GM12878 (cell line): ENCODE measurements at regions not wholly inside any gene's neighbourhood (a gene's known extent, or its start where the extent isn't known, plus 50 kb on each side); places are given as distances from the start of the nearest gene placed in this dataset.

Experiments
- ATAC-seq: fragments of 200-7000 bp; cut with Tn5 transposase; 3 replicates; pipeline ENCODE4 v1.9.1; 2020; ENCODE audit warnings: mild to moderate bottlenecking, moderate library complexity
- BruUV-seq: library from RNA; stranded (reverse); fragments of 400-500 nt; replicated peaks from 2 replicates; lab custom pipeline; 2021; lab: Mats Ljungman, UMichigan
- CTCF ChIA-PET: fragments of 300-600 bp; sonication (Branson Sonifier 250); formaldehyde crosslinking; extraction: SDS; loops from one replicate; lab custom pipeline; 2021; ENCODE audit warnings: inconsistent platforms; lab: Yijun Ruan, JAX
- POLR2A ChIA-PET: fragments of 350-600 bp; formaldehyde crosslinking; extraction: SDS; loops from one replicate; lab custom pipeline; 2021; ENCODE audit warnings: inconsistent platforms; lab: Charles Lee
- RAD21 ChIA-PET: fragments of 300-600 bp; sonication (Branson Sonifier 250); formaldehyde crosslinking; loops from one replicate; lab custom pipeline; 2023; ENCODE audit warnings: antibody characterized with exemption; ENCODE audit not compliant: unreplicated experiment; lab: Charles Lee
- SMC1A ChIA-PET: fragments of 300-600 bp; sonication (Branson Sonifier 250); formaldehyde crosslinking; loops from one replicate; lab custom pipeline; 2023; ENCODE audit not compliant: unreplicated experiment, uncharacterized antibody; lab: Charles Lee
- DNase-seq: peaks from one replicate; pipeline ENCODE4 v3.0.0-alpha.2; 2011; ENCODE audit warnings: low read depth, low spot score
- FAIRE-seq: peaks from 3 replicates; lab custom pipeline; 2011; peaks lifted over from hg19 to GRCh38; lab: Jason Lieb, UNC
- H2AFZ ChIP-seq: 2 replicates; pipeline ENCODE4 v1.6.0; 2011; ENCODE audit warnings: low read depth, low read length, control low read depth; ENCODE audit not compliant: control insufficient read depth
- H3K27ac ChIP-seq: 2 replicates; pipeline ENCODE4 v1.5.1; 2011; ENCODE audit warnings: control low read depth; ENCODE audit not compliant: control insufficient read depth, insufficient read depth
- H3K27me3 ChIP-seq, 2 experiments: replicated peaks in 1 of 2; 2 replicates each; pipeline versions ENCODE4 v1.6.0 to v1.6.1; 2011; ENCODE audit warnings: low read length in 1 of 2; ENCODE audit not compliant: control insufficient read depth in 2 of 2, insufficient read depth in 2 of 2
- H3K36me3 ChIP-seq, 2 experiments: 2 replicates each; pipeline ENCODE4 v1.5.1; 2011; ENCODE audit warnings: low read length in 1 of 2; ENCODE audit not compliant: control insufficient read depth in 2 of 2, insufficient read depth in 2 of 2
- H3K4me1 ChIP-seq: 2 replicates; pipeline ENCODE4 v1.6.1; 2011; ENCODE audit warnings: mild to moderate bottlenecking, low read length, moderate library complexity, mixed read lengths; ENCODE audit not compliant: control insufficient read depth, insufficient read depth
- H3K4me2 ChIP-seq: 2 replicates; pipeline ENCODE4 v1.6.0; 2011; ENCODE audit warnings: control low read depth; ENCODE audit not compliant: control insufficient read depth, insufficient read depth
- H3K4me3 ChIP-seq: fragments of 200-600 bp; sonication (generic); 2 replicates; pipeline ENCODE4 v1.5.1; 2016
- H3K79me2 ChIP-seq: 2 replicates; pipeline ENCODE4 v1.6.0; 2011; ENCODE audit warnings: low read length; ENCODE audit not compliant: control insufficient read depth, insufficient read depth
- H3K9ac ChIP-seq: 2 replicates; pipeline ENCODE4 v1.8.0; 2011; ENCODE audit warnings: low read length, control low read depth, mixed read lengths; ENCODE audit not compliant: control insufficient read depth, insufficient read depth
- H3K9me3 ChIP-seq: replicated peaks from 3 replicates; pipeline ENCODE4 v1.5.1; 2011; ENCODE audit warnings: mild to moderate bottlenecking, low read length; ENCODE audit not compliant: control insufficient read depth, insufficient read depth
- H4K20me1 ChIP-seq: 2 replicates; pipeline ENCODE4 v1.6.0; 2011; ENCODE audit not compliant: control insufficient read depth, insufficient read depth
- CREM ChIP-seq: IDR thresholded peaks from 2 replicates; pipeline ENCODE4 v1.6.1; 2014; ENCODE audit warnings: antibody characterized with exemption, low read depth
- GATAD2B ChIP-seq: fragments of 450-650 bp; conservative IDR thresholded peaks from 2 replicates; pipeline ENCODE4 v1.6.1; 2017; ENCODE audit warnings: low read depth, mild to moderate bottlenecking, moderate library complexity
- IRF5 ChIP-seq: fragments of 450-650 bp; IDR thresholded peaks from 2 replicates; pipeline ENCODE4 v1.6.1; 2017; ENCODE audit warnings: borderline replicate concordance
- PBX3 ChIP-seq: IDR thresholded peaks from 2 replicates; pipeline ENCODE4 v1.6.1; 2011; ENCODE audit warnings: mild to moderate bottlenecking, low read depth, low read length, moderate library complexity; ENCODE audit not compliant: insufficient replicate concordance
- PRDM15 ChIP-seq: fragments of 450-650 bp; formaldehyde crosslinking; IDR thresholded peaks from 2 replicates; pipeline ENCODE4 v1.4.0; 2020; ENCODE audit warnings: mild to moderate bottlenecking, moderate library complexity
- SREBF2 ChIP-seq: IDR thresholded peaks from 2 replicates; pipeline ENCODE4 v1.6.1; 2012; ENCODE audit warnings: mild to moderate bottlenecking, low read length
- ZNF687 ChIP-seq: fragments of 450-650 bp; IDR thresholded peaks from 2 replicates; pipeline ENCODE4 v1.6.1; 2017; ENCODE audit warnings: mild to moderate bottlenecking, moderate library complexity
- WGBS: methylation state at CpG from one replicate; pipeline ENCODE4 v1.1.6; 2016; ENCODE audit warnings: low lambda C conversion rate; ENCODE audit not compliant: insufficient replicate concordance, insufficient coverage; ENCODE audit errors: missing lambda C conversion rate; 5-methylcytosine and 5-hydroxymethylcytosine counted together
- in situ Hi-C: fragments of 300-500 bp; cut with MboI; formaldehyde crosslinking; loops from 9 replicates; pipeline ENCODE4 v1.14.3; 2018; ENCODE audit warnings: mixed read lengths
- intact Hi-C: fragments of 100-400 bp; cut with micrococcal nuclease; formaldehyde crosslinking; loops from one replicate; pipeline ENCODE4 v1.14.2; 2022; ENCODE audit not compliant: unreplicated experiment

DNA sequence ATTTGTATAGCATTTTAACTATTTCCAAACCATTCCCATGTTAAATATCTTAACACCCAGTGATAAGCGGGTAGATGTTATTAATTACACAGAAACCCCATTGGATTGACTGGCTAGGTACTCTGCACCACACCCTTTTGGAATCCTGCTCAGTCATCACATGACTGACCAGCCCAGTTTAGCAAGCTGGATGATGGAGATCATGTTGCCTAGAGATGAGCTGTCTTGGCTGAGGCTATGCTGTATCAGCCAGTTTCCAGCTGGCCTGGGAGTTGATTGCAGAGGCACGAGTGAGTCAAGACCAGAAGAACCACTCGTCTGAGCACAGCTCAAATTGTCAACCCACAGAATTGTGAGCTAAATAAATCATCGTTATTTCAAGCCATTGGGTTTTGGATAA, 124.6 kb downstream of the ZNF621 start:
- Histone ChIP-seq H3K4me2 (no peak overlapping the region), H3K27me3 (peaks cover 0 to 3% of the 10 kb centered on the region in 2 experiments; a peak in 1 of 4 replicates), H3K9ac (no peak overlapping the region), H2AFZ (no peak overlapping the region), H3K4me3 (no peak overlapping the region), H3K36me3 (no peaks in the 10 kb centered on the region), H3K79me2 (no peaks in the 10 kb centered on the region), H3K9me3 (no peaks in the 10 kb centered on the region), H3K27ac (no peak overlapping the region), H3K4me1 (no peaks in the 10 kb centered on the region), H4K20me1 (no peaks in the 10 kb centered on the region)
- WGBS = 59% methylated on average over 4 of the region's 4 CpGs
- no TSS peak for BruUV-seq
- ATAC-seq (no peak), DNase-seq (no peak), FAIRE-seq (no peak)
- in situ Hi-C loops (no loop called here), intact Hi-C loops (no loop called here)
- CTCF ChIA-PET = interaction anchor here (2.0 kb wide), 1 partner anchor 10 kb away, joined by 7 read pairs; no protein-coding TSS in a partner anchor
- SMC1A ChIA-PET = interaction anchor here (0.7 to 1.1 kb wide), 2 partner anchors 8 to 65 kb away, joined by 3 read pairs; no protein-coding TSS in a partner anchor
- POLR2A ChIA-PET = no interaction called here
- RAD21 ChIA-PET = no interaction called here
- TF ChIP-seq ZNF687 (no peak), SREBF2 (no peak), GATAD2B (no peak), CREM (no peak), PRDM15 (CRISPR knock-in tag) (no peak), PBX3 (no peak), IRF5 (no peak)
